Mesodermal cell (in vitro differentiated cells): ENCODE measurements at regions not wholly inside any gene's neighbourhood (a gene's known extent, or its start where the extent isn't known, plus 50 kb on each side); places are given as distances from the start of the nearest gene placed in this dataset.
"Not testable (repeated sequence)": the region's sequence is repeated elsewhere in the genome, so short reads cannot be mapped to it uniquely, and the experiment has no call there.

ENCODE experiments used
- H3K27ac ChIP-seq: 2 replicates; pipeline ENCODE4 v1.7.0; 2013; ENCODE audit warnings: mild to moderate bottlenecking, low read depth, low read length, moderate library complexity; ENCODE audit not compliant: severe bottlenecking
- H3K36me3 ChIP-seq: 2 replicates; pipeline ENCODE4 v1.7.1; 2013; ENCODE audit warnings: mild to moderate bottlenecking, low read length, moderate library complexity; ENCODE audit not compliant: control insufficient read depth, insufficient read depth
- H3K4me1 ChIP-seq: one replicate; pipeline ENCODE4 v1.7.1; 2013; ENCODE audit warnings: mild to moderate bottlenecking, low read length; ENCODE audit not compliant: insufficient read depth, control insufficient read depth, poor library complexity, severe bottlenecking
- H3K4me3 ChIP-seq: 2 replicates; pipeline ENCODE4 v1.7.0; 2013; ENCODE audit warnings: low read length, control low read depth, mild to moderate bottlenecking; ENCODE audit not compliant: insufficient read depth, poor library complexity, severe bottlenecking; ENCODE audit errors: extremely low read depth
- H3K9me3 ChIP-seq: 2 replicates; pipeline ENCODE4 v1.7.1; 2013; ENCODE audit warnings: mild to moderate bottlenecking, low read length, moderate library complexity; ENCODE audit not compliant: control insufficient read depth
- WGBS, 2 experiments: methylation state at CpG; one replicate each; pipeline ENCODE4 v1.1.5; 2013; ENCODE audit warnings: missing lambda C conversion rate in 2 of 2; ENCODE audit not compliant: insufficient coverage in 2 of 2; 5-methylcytosine and 5-hydroxymethylcytosine counted together

- Histone ChIP-seq H3K9me3 (no peaks in the 10 kb centered on the region), H3K36me3 (no peaks in the 10 kb centered on the region), H3K4me3 (no peak overlapping the region), H3K4me1 (no peaks in the 10 kb centered on the region), H3K27ac (no peak overlapping the region)
- WGBS, 2 experiments, result 61 to 92% methylated on average over 4 of the region's 9 CpGs
Measured at GRCh38 chr21:23574932-23575331, 2032.3 kb downstream of the MRPL39 start.

DNA sequence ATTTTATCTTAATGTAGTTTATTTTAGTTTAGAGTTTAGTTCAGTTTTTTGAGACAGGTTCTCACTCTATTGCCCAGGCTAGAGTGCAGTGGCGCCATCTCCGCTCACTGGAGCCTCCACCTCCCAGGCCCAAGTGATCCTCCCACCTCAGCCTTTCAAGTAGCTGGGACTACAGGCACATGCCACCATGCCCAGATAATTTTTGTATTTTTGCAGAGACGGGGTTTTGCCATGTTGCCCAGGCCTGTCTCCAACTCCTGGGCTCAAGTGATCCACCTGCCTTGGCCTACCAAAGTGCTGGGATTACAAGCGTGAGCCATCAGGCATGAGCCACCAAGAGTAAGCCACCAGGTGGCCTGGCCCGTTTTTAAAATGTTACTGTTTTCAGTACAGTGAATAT lies 2058.4 kb downstream of the MRPL39 start:
- H3K9me3 ChIP-seq, H3K4me3 ChIP-seq, H3K36me3 ChIP-seq, H3K4me1 ChIP-seq, H3K27ac ChIP-seq: not testable (repeated sequence)
- 82 to 88% methylated on average over 3 of the region's 5 CpGs for WGBS, 2 experiments

DNA sequence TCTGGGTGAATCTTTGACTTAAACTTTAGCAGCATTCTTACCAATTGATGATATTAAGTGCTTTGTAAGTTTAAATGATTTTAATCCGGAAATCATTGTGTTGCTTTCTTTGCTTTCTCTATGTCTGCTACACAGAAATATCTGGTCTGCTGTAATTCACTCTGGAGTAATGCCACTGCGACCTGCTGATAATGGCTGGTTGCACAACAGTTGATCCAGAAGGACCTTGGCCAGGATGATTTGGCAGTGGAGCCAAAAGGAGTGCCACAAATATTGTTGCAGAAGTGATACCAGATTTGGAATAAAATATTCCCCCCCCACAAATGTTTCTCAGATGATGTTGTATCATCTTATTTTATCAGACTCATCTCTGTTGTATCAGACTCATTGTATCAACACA lies 2063.9 kb downstream of the MRPL39 start:
- H3K9me3 ChIP-seq, result no peaks in the 10 kb centered on the region

GRCh38 chr21:23542097-23542496 lies 2065.2 kb downstream of the MRPL39 start:
- Histone ChIP-seq H3K27ac (no peak overlapping the region), H3K36me3 (no peaks in the 10 kb centered on the region), H3K4me1 (no peaks in the 10 kb centered on the region), H3K4me3 (no peak overlapping the region), H3K9me3 (no peaks in the 10 kb centered on the region)
- no CpG with 5 or more reads among the region's 1 CpG for WGBS, 2 experiments

More for the DNA sequence above, 2063.9 kb downstream of the MRPL39 start:
- Histone ChIP-seq H3K4me3 (no peak overlapping the region), H3K4me1 (no peaks in the 10 kb centered on the region), H3K27ac (no peak overlapping the region), H3K36me3 (no peaks in the 10 kb centered on the region)
- 100% methylated on average over 1 of the region's 2 CpGs for WGBS, 2 experiments

GRCh38 chr21:23541571-23541970 lies 2065.7 kb downstream of the MRPL39 start:
- no peak overlapping the region for H3K27ac ChIP-seq
- no peak overlapping the region for H3K4me3 ChIP-seq
- no peaks in the 10 kb centered on the region for H3K36me3 ChIP-seq
- no peaks in the 10 kb centered on the region for H3K9me3 ChIP-seq
- 92% methylated on average over 2 of the region's 2 CpGs; no CpG with 5 or more reads in 1 of the 2 experiments for WGBS, 2 experiments
- H3K4me1 ChIP-seq, result no peaks in the 10 kb centered on the region

GRCh38 chr21:23534850-23535249 lies 2072.4 kb downstream of the MRPL39 start:
- Histone ChIP-seq H3K9me3 (no peaks in the 10 kb centered on the region), H3K4me3 (no peak overlapping the region), H3K27ac (no peak overlapping the region), H3K36me3 (no peaks in the 10 kb centered on the region), H3K4me1 (no peaks in the 10 kb centered on the region)
- no CpG with 5 or more reads among the region's 1 CpG for WGBS, 2 experiments

GRCh38 chr21:23531444-23531843 lies 2075.8 kb downstream of the MRPL39 start:
- Histone ChIP-seq H3K27ac (no peak overlapping the region), H3K4me1 (no peaks in the 10 kb centered on the region), H3K36me3 (no peaks in the 10 kb centered on the region), H3K9me3 (no peaks in the 10 kb centered on the region), H3K4me3 (no peak overlapping the region)

GRCh38 chr21:23524685-23525084 lies 2082.6 kb downstream of the MRPL39 start:
- 84 to 90% methylated on average over 2 to 4 of the region's 5 CpGs for WGBS, 2 experiments
- Histone ChIP-seq H3K4me3 (no peak overlapping the region), H3K9me3 (no peaks in the 10 kb centered on the region), H3K4me1 (no peaks in the 10 kb centered on the region), H3K27ac (no peak overlapping the region), H3K36me3 (no peaks in the 10 kb centered on the region)

GRCh38 chr21:23522751-23523150 lies 2084.5 kb downstream of the MRPL39 start:
- Histone ChIP-seq H3K9me3 (no peaks in the 10 kb centered on the region), H3K4me3 (no peak overlapping the region), H3K27ac (no peak overlapping the region), H3K36me3 (no peaks in the 10 kb centered on the region), H3K4me1 (no peaks in the 10 kb centered on the region)
- WGBS, 2 experiments, result no CpG with 5 or more reads among the region's 1 CpG

DNA sequence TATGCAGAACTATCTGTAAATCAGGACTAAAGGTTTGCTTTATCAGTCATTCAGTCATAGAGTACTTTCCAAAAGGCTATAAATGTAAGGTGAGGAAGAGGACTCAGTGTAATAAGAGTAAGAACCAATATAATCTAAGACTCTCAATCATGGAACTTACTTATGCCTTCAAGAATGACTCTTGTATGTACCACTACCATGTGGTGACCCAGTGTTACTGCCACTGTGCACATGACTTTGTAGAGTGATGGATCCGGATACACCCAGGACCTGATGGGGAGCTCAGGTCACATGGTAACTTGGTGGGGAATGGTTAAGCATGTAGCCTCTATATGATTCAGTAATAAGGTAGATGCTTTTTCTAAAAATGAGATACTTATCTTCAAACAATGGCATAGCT lies 2099.8 kb downstream of the MRPL39 start:
- H3K27ac ChIP-seq, result no peak overlapping the region
- H3K9me3 ChIP-seq, result no peaks in the 10 kb centered on the region
- H3K36me3 ChIP-seq, result no peaks in the 10 kb centered on the region
- H3K4me1 ChIP-seq, result no peaks in the 10 kb centered on the region
- 100% methylated on average over 1 of the region's 1 CpG; no CpG with 5 or more reads in 1 of the 2 experiments for WGBS, 2 experiments
- H3K4me3 ChIP-seq, result no peak overlapping the region

- Histone ChIP-seq H3K4me1 (no peaks in the 10 kb centered on the region), H3K36me3 (no peaks in the 10 kb centered on the region), H3K27ac (no peak overlapping the region), H3K4me3 (no peak overlapping the region), H3K9me3 (no peaks in the 10 kb centered on the region)
- no CpG with 5 or more reads among the region's 1 CpG for WGBS, 2 experiments
Measured at GRCh38 chr21:23496729-23497128, 2110.6 kb downstream of the MRPL39 start.

DNA sequence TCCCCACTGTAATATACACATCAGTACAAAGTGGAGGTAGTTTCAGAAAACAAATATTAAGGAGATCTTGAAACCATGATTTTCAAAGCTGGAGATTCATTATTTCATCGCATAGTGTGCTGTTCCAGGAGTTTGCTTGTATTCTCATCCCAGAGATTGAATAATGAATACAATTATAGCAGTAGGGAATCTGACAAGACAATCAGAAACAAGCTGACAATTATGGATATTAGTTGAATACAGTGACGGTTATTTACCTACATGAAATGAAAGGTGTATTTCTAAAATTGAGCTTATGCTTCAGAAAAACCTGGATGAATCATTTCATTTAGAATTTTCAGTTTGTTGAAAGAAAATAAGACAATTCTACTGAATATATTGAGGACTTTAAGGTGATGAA lies 2119.0 kb downstream of the MRPL39 start:
- no peaks in the 10 kb centered on the region for H3K4me1 ChIP-seq
- no peak overlapping the region for H3K4me3 ChIP-seq
- 100% methylated on average over 1 of the region's 2 CpGs; no CpG with 5 or more reads in 1 of the 2 experiments for WGBS, 2 experiments
- H3K36me3 ChIP-seq, result no peaks in the 10 kb centered on the region
- H3K27ac ChIP-seq, result no peak overlapping the region
- H3K9me3 ChIP-seq, result no peaks in the 10 kb centered on the region
